PC-3 (cell line): ENCODE measurements at regions not wholly inside any gene's neighbourhood (a gene's known extent, or its start where the extent isn't known, plus 50 kb on each side); places are given as distances from the start of the nearest gene placed in this dataset.

ENCODE experiments used
- CTCF ChIP-seq: fragments of 300-600 bp; sonication (generic); conservative IDR thresholded peaks from 2 replicates; pipeline ENCODE4 v1.5.1; 2017; ENCODE audit warnings: antibody characterized with exemption, low read depth, mild to moderate bottlenecking, low read length
- EZH2phosphoT487 ChIP-seq: fragments of 300-600 bp; sonication (generic); IDR thresholded peaks from 2 replicates; pipeline ENCODE4 v1.6.1; 2018; ENCODE audit warnings: mild to moderate bottlenecking, antibody characterized with exemption, low read length, borderline replicate concordance

DNA sequence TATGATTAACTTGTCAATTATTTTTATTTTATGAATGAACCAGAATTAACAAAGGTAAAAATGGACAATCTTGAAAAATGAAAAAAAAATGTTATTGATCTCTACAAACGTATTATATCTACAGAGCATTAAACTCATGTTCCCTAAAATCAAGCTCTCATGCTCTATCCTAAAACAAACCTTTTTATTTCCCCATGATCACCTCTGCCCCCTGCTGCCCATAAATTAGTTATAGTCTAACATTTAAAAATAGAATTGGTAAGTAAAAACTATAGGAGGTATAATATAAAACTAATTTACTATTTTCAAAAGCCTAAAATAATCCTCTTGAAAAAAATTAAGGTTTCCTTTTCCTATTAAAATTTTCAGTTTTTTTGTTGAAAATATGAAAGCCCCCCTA is 168.0 kb upstream of the POU5F2 start:
- TF ChIP-seq CTCF (peak; percentile 58), EZH2phosphoT487 (no peak)
